HG02884 (cell line): ENCODE measurements at regions not wholly inside any gene's neighbourhood (a gene's known extent, or its start where the extent isn't known, plus 50 kb on each side); places are given as distances from the start of the nearest gene placed in this dataset.

ENCODE experiments used
- ATAC-seq: cut with Tn5 transposase; IDR thresholded peaks from one replicate; pipeline ENCODE4 v1.9.1; 2021; ENCODE audit warnings: mild to moderate bottlenecking, moderate library complexity; ENCODE audit not compliant: unreplicated experiment

GRCh38 chr12:31783996-31784645 lies 55.3 kb upstream of the AMN1 start:
- no peak for ATAC-seq

GRCh38 chr12:31783556-31783955 lies 54.7 kb upstream of the AMN1 start:
- no peak for ATAC-seq

GRCh38 chr12:31781894-31782540 lies 53.2 kb upstream of the AMN1 start:
- no peak for ATAC-seq

DNA sequence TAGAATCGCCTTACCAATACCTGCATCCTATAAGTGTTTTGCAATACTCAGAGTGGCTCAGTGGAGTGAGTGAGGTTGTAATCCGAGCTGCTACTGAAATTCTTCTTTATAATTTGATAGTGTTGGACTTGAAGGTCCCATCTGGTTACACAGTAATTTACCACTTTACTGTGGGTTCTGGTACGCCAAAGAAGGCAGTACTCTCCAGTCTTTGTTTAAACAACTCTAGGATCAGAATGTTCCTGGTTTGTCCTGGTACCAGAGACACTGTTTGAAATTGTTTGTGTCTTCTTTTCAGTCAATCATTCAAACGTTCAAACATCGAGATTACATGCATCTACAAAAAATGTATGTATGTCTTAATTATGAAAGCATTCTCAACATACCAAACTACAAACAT lies 51.3 kb upstream of the AMN1 start:
- ATAC-seq, result no peak

GRCh38 chr12:31778687-31779086 lies 49.9 kb upstream of the AMN1 start:
- no peak for ATAC-seq
